IMR-90 (cell line): ENCODE measurements at regions not wholly inside any gene's neighbourhood (a gene's known extent, or its start where the extent isn't known, plus 50 kb on each side); places are given as distances from the start of the nearest gene placed in this dataset.

Source experiments
- BHLHE40 ChIP-seq: fragments of 150-350 bp; IDR thresholded peaks from 2 replicates; pipeline ENCODE4 v1.6.1; 2016; ENCODE audit warnings: mild to moderate bottlenecking, low read depth, low read length
- MAFK ChIP-seq: IDR thresholded peaks from 2 replicates; pipeline ENCODE4 v1.6.1; 2012; ENCODE audit warnings: low read depth, low read length, improper control_type of control experiment
- MAZ ChIP-seq: IDR thresholded peaks from 2 replicates; pipeline ENCODE4 v1.6.1; 2012; ENCODE audit warnings: low read depth, mild to moderate bottlenecking, low read length, improper control_type of control experiment, moderate library complexity, borderline replicate concordance
- MXI1 ChIP-seq: IDR thresholded peaks from 2 replicates; pipeline ENCODE4 v1.6.1; 2012; ENCODE audit warnings: low read depth, mild to moderate bottlenecking, low read length, moderate library complexity, borderline replicate concordance
- POLR2A ChIP-seq: IDR thresholded peaks from 2 replicates; pipeline ENCODE4 v1.6.1; 2012; ENCODE audit warnings: mild to moderate bottlenecking, low read depth, low read length
- RAD21 ChIP-seq: IDR thresholded peaks from 2 replicates; pipeline ENCODE4 v1.6.1; 2012; ENCODE audit warnings: low read length, improper control_type of control experiment
- RCOR1 ChIP-seq: IDR thresholded peaks from 2 replicates; pipeline ENCODE4 v1.6.1; 2012; ENCODE audit warnings: mild to moderate bottlenecking, low read length, improper control_type of control experiment; ENCODE audit not compliant: insufficient replicate concordance
- TF ChIP-seq, protein P1 (sequence below): conservative IDR thresholded peaks from 2 replicates; pipeline ENCODE4 v1.5.1; 2012; ENCODE audit warnings: mild to moderate bottlenecking, low read depth, low read length, improper control_type of control experiment
- TF ChIP-seq, protein P2 (sequence below): fragments of 150-350 bp; IDR thresholded peaks from 2 replicates; pipeline ENCODE4 v1.6.1; 2017; ENCODE audit warnings: mild to moderate bottlenecking, antibody characterized with exemption, low read length, low read depth

GRCh38 chr3:46778101-46778500 is 60.4 kb upstream of the PRSS50 start:
- TF ChIP-seq POLR2A (no peak), RAD21 (no peak), MAFK (no peak), RCOR1 (no peak), MXI1 (no peak), BHLHE40 (no peak), MAZ (no peak)
- TF ChIP-seq, protein P1, sequence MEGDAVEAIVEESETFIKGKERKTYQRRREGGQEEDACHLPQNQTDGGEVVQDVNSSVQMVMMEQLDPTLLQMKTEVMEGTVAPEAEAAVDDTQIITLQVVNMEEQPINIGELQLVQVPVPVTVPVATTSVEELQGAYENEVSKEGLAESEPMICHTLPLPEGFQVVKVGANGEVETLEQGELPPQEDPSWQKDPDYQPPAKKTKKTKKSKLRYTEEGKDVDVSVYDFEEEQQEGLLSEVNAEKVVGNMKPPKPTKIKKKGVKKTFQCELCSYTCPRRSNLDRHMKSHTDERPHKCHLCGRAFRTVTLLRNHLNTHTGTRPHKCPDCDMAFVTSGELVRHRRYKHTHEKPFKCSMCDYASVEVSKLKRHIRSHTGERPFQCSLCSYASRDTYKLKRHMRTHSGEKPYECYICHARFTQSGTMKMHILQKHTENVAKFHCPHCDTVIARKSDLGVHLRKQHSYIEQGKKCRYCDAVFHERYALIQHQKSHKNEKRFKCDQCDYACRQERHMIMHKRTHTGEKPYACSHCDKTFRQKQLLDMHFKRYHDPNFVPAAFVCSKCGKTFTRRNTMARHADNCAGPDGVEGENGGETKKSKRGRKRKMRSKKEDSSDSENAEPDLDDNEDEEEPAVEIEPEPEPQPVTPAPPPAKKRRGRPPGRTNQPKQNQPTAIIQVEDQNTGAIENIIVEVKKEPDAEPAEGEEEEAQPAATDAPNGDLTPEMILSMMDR: no peak
- TF ChIP-seq, protein P2, sequence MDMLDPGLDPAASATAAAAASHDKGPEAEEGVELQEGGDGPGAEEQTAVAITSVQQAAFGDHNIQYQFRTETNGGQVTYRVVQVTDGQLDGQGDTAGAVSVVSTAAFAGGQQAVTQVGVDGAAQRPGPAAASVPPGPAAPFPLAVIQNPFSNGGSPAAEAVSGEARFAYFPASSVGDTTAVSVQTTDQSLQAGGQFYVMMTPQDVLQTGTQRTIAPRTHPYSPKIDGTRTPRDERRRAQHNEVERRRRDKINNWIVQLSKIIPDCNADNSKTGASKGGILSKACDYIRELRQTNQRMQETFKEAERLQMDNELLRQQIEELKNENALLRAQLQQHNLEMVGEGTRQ: no peak
